ENCODE measurements at regions not wholly inside any gene's neighbourhood (a gene's known extent, or its start where the extent isn't known, plus 50 kb on each side); places are given as distances from the start of the nearest gene placed in this dataset.

GRCh38 chr16:52634104-52634503, 87.2 kb upstream of the TOX3 start:
- DNase-seq (ENCODE audit: low read depth in 1 of 2, low spot score in 1 of 2) = no peak
- TF ChIP-seq JUND (IDR thresholded peaks at IDR 0.05; ENCODE audit: low read depth) = no peak
- in situ Hi-C loops (cut with HindIII; ENCODE audit: low pct_unique_long_range_greater_than_20kb, low sequenced_read_pairs) = no loop called here

- in situ Hi-C loops (cut with HindIII; ENCODE audit: low pct_unique_long_range_greater_than_20kb, low sequenced_read_pairs) = no loop called here
- DNase-seq (ENCODE audit: low read depth in 1 of 2, low spot score in 1 of 2) = no peak
- TF ChIP-seq JUND (IDR thresholded peaks at IDR 0.05; ENCODE audit: low read depth) = no peak
These were observed 86.3 kb upstream of the TOX3 start for GRCh38 chr16:52633230-52633629.

GRCh38 chr16:52631711-52632110, 84.8 kb upstream of the TOX3 start:
- no peak for TF ChIP-seq JUND (IDR thresholded peaks at IDR 0.05; ENCODE audit: low read depth)
- no peak for DNase-seq (ENCODE audit: low read depth in 1 of 2, low spot score in 1 of 2)
- in situ Hi-C loops (cut with HindIII; ENCODE audit: low pct_unique_long_range_greater_than_20kb, low sequenced_read_pairs) = no loop called here

GRCh38 chr16:52630711-52631110, 83.8 kb upstream of the TOX3 start:
- DNase-seq (ENCODE audit: low read depth in 1 of 2, low spot score in 1 of 2) = no peak
- no peak for TF ChIP-seq JUND (IDR thresholded peaks at IDR 0.05; ENCODE audit: low read depth)
- in situ Hi-C loops (cut with HindIII; ENCODE audit: low pct_unique_long_range_greater_than_20kb, low sequenced_read_pairs) = no loop called here

- in situ Hi-C loops (cut with HindIII; ENCODE audit: low pct_unique_long_range_greater_than_20kb, low sequenced_read_pairs) = no loop called here
- no peak for TF ChIP-seq JUND (IDR thresholded peaks at IDR 0.05; ENCODE audit: low read depth)
- DNase-seq (ENCODE audit: low read depth in 1 of 2, low spot score in 1 of 2) = no peak
These were observed 82.4 kb upstream of the TOX3 start for GRCh38 chr16:52629296-52629695.

- in situ Hi-C loops (cut with HindIII; ENCODE audit: low pct_unique_long_range_greater_than_20kb, low sequenced_read_pairs) = no loop called here
- TF ChIP-seq JUND (IDR thresholded peaks at IDR 0.05; ENCODE audit: low read depth) = no peak
- no peak for DNase-seq (ENCODE audit: low read depth in 1 of 2, low spot score in 1 of 2)
These were observed 77.9 kb upstream of the TOX3 start for GRCh38 chr16:52624891-52625290.

GRCh38 chr16:52621651-52622050, 74.7 kb upstream of the TOX3 start:
- peak in 1 of 2 experiments; percentile 73 for DNase-seq (ENCODE audit: low read depth in 1 of 2, low spot score in 1 of 2)
- in situ Hi-C loops (cut with HindIII; ENCODE audit: low pct_unique_long_range_greater_than_20kb, low sequenced_read_pairs) = no loop called here
- no peak for TF ChIP-seq JUND (IDR thresholded peaks at IDR 0.05; ENCODE audit: low read depth)

GRCh38 chr16:52618753-52619497, 72.0 kb upstream of the TOX3 start:
- no peak for DNase-seq (ENCODE audit: low read depth in 1 of 2, low spot score in 1 of 2)
- in situ Hi-C loops (cut with HindIII; ENCODE audit: low pct_unique_long_range_greater_than_20kb, low sequenced_read_pairs) = no loop called here
- no peak for TF ChIP-seq JUND (IDR thresholded peaks at IDR 0.05; ENCODE audit: low read depth)

- no peak for TF ChIP-seq JUND (IDR thresholded peaks at IDR 0.05; ENCODE audit: low read depth)
- no peak for DNase-seq (ENCODE audit: low read depth in 1 of 2, low spot score in 1 of 2)
- in situ Hi-C loops (cut with HindIII; ENCODE audit: low pct_unique_long_range_greater_than_20kb, low sequenced_read_pairs) = no loop called here
These were observed 70.6 kb upstream of the TOX3 start for GRCh38 chr16:52617591-52617990.

- in situ Hi-C loops (cut with HindIII; ENCODE audit: low pct_unique_long_range_greater_than_20kb, low sequenced_read_pairs) = no loop called here
- no peak for TF ChIP-seq JUND (IDR thresholded peaks at IDR 0.05; ENCODE audit: low read depth)
- no peak for DNase-seq (ENCODE audit: low read depth in 1 of 2, low spot score in 1 of 2)
These were observed 66.6 kb upstream of the TOX3 start for GRCh38 chr16:52613508-52613907.

- in situ Hi-C loops (cut with HindIII; ENCODE audit: low pct_unique_long_range_greater_than_20kb, low sequenced_read_pairs) = no loop called here
- TF ChIP-seq JUND (IDR thresholded peaks at IDR 0.05; ENCODE audit: low read depth) = no peak
These were observed 65.1 kb upstream of the TOX3 start for GRCh38 chr16:52611817-52612673.

GRCh38 chr16:52603015-52603414, 56.1 kb upstream of the TOX3 start:
- in situ Hi-C loops (cut with HindIII; ENCODE audit: low pct_unique_long_range_greater_than_20kb, low sequenced_read_pairs) = no loop called here
- no peak for DNase-seq (ENCODE audit: low read depth in 1 of 2, low spot score in 1 of 2)
- TF ChIP-seq JUND (IDR thresholded peaks at IDR 0.05; ENCODE audit: low read depth) = no peak

More at GRCh38 chr16:52611817-52612673, 65.1 kb upstream of the TOX3 start:
- DNase-seq (ENCODE audit: low read depth in 1 of 2, low spot score in 1 of 2) = peak in 1 of 2 experiments; percentile 37

Measured in T47D (cell line).